Omental fat pad (tissue), 3 donors: ENCODE measurements at regions not wholly inside any gene's neighbourhood (a gene's known extent, or its start where the extent isn't known, plus 50 kb on each side); places are given as distances from the start of the nearest gene placed in this dataset.

Experiments used
- ATAC-seq: fragments of 150-250 bp; one replicate; pipeline ENCODE4 v1.9.1; 2016; ENCODE audit warnings: mild to moderate bottlenecking, moderate library complexity; ENCODE audit not compliant: low FRiP score
- DNase-seq: peaks from one replicate; pipeline ENCODE4 v3.0.0-alpha.2; 2019; ENCODE audit warnings: low spot score
- TF ChIP-seq, protein P1 (sequence below), 3 donors: fragments of 450-650 bp; IDR thresholded peaks; one replicate each; pipeline ENCODE4 v1.5.1; 2016 to 2017; ENCODE audit warnings: antibody characterized with exemption in 3 of 3, mild to moderate bottlenecking in 3 of 3, moderate library complexity in 2 of 3

DNA sequence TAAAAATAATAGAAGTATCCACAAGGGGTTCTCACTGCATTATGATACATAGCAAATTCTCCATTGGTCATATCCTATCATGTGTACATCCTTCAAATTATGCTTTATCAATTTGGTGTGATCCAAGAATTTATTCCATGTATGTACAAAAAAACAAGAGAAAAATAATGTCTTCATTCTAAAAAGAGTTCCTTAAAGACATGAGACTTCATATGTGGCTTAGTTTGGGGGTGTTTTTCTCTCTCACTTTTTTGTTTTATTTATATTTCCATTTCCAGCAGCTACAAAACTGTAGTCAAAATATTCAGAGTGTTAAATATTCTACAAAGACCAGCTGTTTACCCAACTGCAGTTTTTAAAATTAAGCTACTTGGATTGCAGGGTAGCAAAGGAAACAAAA lies 972.0 kb downstream of the DTWD2 start:
- ATAC-seq, result no peak
- DNase-seq, result no peak
- TF ChIP-seq, protein P1, sequence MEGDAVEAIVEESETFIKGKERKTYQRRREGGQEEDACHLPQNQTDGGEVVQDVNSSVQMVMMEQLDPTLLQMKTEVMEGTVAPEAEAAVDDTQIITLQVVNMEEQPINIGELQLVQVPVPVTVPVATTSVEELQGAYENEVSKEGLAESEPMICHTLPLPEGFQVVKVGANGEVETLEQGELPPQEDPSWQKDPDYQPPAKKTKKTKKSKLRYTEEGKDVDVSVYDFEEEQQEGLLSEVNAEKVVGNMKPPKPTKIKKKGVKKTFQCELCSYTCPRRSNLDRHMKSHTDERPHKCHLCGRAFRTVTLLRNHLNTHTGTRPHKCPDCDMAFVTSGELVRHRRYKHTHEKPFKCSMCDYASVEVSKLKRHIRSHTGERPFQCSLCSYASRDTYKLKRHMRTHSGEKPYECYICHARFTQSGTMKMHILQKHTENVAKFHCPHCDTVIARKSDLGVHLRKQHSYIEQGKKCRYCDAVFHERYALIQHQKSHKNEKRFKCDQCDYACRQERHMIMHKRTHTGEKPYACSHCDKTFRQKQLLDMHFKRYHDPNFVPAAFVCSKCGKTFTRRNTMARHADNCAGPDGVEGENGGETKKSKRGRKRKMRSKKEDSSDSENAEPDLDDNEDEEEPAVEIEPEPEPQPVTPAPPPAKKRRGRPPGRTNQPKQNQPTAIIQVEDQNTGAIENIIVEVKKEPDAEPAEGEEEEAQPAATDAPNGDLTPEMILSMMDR (IDR thresholded peaks at IDR 0.05), result no peak

DNA sequence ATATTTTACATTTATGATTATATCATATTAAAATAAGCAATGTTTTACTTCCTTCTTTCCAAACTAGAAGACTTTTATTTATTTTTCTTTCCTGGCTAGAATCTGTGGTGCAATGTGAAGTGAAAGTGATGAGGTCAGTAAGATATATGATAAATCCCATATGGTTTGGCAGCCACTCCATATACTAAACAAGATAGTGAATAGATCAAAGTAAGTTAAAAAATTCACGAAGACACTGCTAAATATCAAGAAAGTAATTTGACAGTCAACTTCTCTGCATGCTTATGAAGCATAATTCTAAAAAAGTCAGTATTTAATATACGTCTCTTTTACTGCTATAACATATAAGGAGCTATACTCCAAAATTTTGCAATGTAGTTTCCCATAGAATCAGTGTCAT lies 972.8 kb downstream of the DTWD2 start:
- no peak for ATAC-seq
- DNase-seq, result no peak
- TF ChIP-seq, protein P1 (IDR thresholded peaks at IDR 0.05), result no peak

DNA sequence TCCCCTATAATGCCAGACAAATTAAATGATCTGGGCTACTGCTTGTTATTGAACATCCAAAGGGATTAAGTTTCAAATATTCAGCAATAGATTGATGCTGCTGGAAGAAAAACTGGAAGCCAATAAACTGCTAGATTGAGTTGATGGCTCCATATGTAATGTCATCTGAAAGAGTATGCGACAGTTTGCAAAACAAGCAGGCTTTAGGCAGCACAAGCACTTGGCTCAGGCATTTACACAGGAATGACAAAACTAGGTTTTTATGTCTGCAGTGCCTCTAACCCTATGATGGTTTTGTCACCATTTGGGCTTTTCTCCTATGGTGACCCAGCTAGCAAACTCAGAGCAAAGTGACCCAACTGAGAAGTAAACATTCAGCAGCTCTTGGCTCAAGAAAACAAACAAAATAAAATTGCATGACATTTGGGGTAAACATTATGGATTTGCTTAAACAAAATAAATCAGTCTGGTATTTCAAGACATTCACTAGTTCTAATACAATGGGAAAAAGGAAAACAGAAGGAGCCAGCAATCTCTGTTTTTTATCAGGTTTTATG lies 978.5 kb downstream of the DTWD2 start:
- DNase-seq (no peak), ATAC-seq (no peak)
- TF ChIP-seq, protein P1 (IDR thresholded peaks at IDR 0.05), result no peak

DNA sequence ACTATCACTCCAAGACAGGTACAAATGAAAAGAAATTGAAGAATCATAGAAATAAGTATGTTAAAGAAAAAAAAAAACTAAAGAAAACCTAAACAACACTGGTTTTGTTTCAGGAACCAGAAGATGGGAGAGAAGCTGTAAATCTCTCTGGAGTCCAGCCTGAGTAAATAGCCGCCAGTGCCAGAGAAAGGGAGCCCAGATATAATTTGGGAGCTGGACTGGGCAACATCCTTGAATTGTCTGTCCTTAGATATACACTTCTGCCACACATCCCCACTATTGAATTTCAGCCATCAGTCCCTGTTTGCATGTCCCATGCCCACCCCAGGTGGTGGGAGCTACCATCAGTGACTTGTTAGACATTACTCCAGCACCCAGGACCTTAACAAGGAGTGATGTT lies 979.6 kb downstream of the DTWD2 start:
- ATAC-seq, result no peak
- TF ChIP-seq, protein P1 (IDR thresholded peaks at IDR 0.05), result no peak
- DNase-seq, result no peak

DNA sequence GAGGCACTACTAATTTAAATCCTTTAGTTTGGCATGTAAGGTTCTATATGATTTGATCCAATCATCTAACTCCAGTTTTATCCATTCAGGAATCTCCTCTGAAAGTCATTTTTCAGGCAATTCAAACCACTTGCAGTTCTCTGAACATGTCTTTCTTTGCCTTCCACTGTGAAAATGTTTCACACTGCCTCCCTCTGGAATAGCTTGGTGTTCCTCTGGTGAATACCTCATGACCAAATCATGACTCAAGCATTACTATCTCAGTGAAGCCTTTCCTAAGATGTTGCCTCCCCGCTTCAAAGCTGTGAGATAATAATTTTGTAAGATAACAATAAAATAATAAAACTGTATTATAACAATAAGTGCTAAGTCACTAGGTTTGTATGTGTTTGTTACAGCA lies 981.1 kb downstream of the DTWD2 start:
- no peak for ATAC-seq
- DNase-seq, result no peak
- TF ChIP-seq, protein P1 (IDR thresholded peaks at IDR 0.05), result no peak

DNA sequence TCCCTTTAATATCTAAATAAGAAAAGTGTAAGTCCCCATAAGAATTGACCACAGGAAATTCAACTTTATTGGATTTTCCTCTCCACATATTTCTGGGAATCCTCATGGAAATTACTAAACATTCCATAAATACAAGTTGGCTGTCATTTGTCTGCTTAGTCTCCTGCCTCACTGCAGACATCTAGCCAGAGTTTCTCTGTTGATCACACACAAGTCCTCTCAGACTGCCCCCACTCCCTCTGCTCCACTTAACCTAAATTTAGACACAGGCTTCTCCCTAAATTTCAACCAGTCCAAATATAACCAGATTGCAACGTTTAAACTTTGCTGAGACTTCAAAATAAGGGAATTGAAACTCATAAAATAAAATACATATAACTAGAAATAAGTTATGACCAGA lies 982.1 kb downstream of the DTWD2 start:
- ATAC-seq (no peak), DNase-seq (no peak)
- TF ChIP-seq, protein P1 (IDR thresholded peaks at IDR 0.05), result no peak

DNA sequence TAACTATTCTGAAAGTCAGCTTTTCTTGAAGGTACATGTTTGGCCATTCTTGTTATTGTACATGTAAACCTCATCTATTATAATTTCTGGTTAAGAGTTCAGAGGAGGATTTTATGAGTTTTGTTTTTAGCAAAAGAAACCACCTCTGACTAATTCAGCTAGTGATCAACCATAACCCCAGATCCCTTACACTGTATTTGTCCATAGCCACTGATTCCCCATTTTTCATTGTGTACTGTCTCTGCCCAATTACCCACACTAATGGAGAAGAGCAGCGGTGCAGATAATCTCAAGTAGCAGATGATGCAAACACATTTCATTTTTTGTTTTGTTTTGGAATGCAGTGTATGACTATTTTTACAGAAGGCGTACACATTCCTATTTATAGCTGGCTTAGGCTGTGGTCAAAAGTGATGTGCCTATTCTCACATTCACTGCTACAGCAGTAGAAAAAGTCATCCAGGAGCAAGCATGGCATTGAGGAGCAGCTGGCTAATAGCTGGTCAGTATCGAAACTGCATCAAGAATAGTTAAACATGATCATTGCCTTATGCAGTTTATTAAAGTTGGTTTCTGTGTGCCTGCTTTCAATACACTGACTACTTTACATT lies 988.3 kb downstream of the DTWD2 start:
- ATAC-seq (no peak), DNase-seq (no peak)
- TF ChIP-seq, protein P1 (IDR thresholded peaks at IDR 0.05), result no peak
